LNCAP (cell line): ENCODE measurements at regions not wholly inside any gene's neighbourhood (a gene's known extent, or its start where the extent isn't known, plus 50 kb on each side); places are given as distances from the start of the nearest gene placed in this dataset.

Source experiments
- CTCF ChIP-seq: fragments of 450-650 bp; IDR thresholded peaks from 2 replicates; pipeline ENCODE4 v1.5.1; 2017; ENCODE audit warnings: mild to moderate bottlenecking

- TF ChIP-seq CTCF = no peak
Measured at GRCh38 chrX:123072686-123073385, 111.2 kb upstream of the GRIA3 start.

GRCh38 chrX:123075947-123076561 is 108.0 kb upstream of the GRIA3 start:
- no peak for TF ChIP-seq CTCF

DNA sequence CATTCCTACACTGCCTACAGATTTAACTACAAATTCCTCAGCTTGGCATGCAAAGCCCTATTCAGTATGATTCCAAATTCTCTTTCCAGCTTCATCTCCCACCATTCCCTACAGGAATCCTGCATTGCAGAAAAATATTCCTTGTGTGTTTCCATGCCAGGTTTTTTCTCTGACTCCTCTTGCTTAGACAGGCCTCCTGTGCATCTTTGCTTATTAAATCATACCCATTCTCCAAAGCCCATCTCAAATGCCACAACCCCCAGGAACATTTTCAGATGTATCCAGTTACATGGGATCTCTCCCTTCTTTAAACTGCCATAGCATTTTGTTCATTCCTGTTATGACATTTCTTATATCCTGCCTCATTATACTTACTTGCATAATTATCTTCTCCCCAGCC is 106.4 kb upstream of the GRIA3 start:
- TF ChIP-seq CTCF = no peak

DNA sequence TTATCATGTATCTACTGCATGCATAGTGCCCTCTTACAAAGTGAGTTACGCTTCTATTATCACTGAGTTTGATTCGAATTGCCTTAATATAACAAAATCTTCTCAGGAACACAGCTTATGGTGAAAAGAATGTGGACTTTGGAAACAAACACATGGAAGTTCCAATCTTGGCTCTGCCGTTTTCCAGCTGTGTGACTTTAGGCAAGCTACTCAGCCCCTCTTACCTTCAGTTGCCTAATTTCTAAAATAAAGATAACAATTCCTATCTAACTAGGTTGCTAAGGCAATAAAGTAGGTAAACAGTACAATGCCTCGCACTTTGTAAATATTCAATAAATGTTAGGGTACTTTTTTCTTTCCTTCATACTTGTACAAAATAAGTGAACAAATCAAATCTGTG is 104.0 kb upstream of the GRIA3 start:
- no peak for TF ChIP-seq CTCF

GRCh38 chrX:123081776-123082175 is 102.3 kb upstream of the GRIA3 start:
- no peak for TF ChIP-seq CTCF

DNA sequence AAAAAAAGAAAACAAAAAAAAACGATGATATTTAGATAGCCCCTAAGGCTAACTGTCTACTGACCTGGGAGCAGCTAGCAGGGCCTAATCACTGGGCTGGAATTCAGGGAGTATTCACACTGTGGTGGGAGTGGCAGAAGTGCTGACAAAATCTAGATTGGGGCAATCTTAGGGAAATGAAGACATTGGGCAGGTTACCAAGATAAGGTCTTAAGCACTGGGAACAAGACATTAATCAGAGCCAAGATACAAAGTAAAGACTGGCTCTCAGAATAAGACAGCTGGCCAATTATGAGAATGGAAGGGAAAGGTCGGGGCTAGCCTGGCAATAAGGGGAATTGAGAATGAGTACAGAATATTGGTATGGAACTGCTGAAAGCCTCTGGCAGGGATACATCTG is 100.2 kb upstream of the GRIA3 start:
- no peak for TF ChIP-seq CTCF

DNA sequence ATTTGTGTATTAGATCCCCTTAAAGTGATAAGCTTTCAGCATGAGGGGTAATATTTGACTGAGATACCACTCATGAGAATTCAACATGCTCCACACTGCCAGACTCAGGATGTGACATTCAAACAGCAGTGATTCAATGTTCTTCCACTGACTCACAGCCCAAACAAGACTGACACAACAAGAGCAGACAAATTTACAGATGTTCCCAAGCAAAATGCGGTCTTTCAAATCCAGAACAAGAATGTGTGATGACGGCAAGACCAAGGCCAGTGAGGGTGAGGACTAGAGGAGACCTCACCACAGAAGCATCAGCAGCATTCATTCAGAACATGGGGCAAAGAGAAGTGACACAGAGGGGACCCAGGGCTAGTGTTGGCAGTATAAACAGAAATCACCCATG is 99.3 kb upstream of the GRIA3 start:
- no peak for TF ChIP-seq CTCF
